ENCODE measurements at regions not wholly inside any gene's neighbourhood (a gene's known extent, or its start where the extent isn't known, plus 50 kb on each side); places are given as distances from the start of the nearest gene placed in this dataset.

DNA sequence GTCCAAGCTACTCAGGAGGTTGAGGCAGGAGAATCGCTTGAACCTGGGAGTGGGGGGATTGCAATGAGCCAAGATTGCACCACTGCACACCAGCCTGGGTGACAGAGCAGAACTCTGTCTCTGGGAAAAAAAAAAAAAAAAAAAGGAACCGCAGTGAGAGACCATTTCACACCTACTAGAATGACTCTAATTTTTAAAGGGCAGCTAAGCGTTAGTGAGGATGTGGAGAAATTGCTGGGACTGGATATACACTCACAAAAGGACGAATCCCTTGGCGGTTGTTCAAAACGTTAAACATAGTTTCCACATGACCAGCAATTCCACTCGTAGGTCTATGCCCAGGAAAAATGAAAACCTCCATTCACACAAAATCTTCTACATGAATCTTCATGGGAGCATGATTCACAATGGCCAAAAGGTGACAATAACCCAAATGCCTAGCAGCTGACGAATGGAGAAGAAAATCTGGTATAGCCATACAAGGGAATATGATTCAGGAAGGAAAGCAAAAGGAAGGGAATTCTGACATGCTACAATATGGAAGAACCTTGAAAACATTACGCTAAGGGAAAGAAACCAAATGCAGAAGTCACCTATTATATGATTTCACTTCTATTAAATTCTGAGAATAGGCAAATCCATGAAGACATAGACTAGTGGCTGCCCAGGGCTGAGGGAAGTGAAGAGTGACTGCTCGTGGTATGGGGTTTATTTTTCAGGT, 127.0 kb downstream of the CHSY1 start:
- 94 to 100% methylated on average over 3 to 5 of the region's 10 CpGs for WGBS, 2 experiments (ENCODE audit: insufficient coverage in 2 of 2)
- no peaks in the 10 kb centered on the region for H3K36me3 ChIP-seq (ENCODE audit: control insufficient read depth, insufficient read depth, low read length)
- H3K27ac ChIP-seq (ENCODE audit: low read depth, low read length, severe bottlenecking) = no peak overlapping the region
- peaks cover 12% of the 10 kb centered on the region for H3K9me3 ChIP-seq (ENCODE audit: control insufficient read depth, low read length)
- H3K4me1 ChIP-seq (ENCODE audit: control insufficient read depth, insufficient read depth, low read length, poor library complexity, severe bottlenecking) = peaks cover 18% of the 10 kb centered on the region
- H3K4me3 ChIP-seq (ENCODE audit: extremely low read depth, insufficient read depth, low read length, poor library complexity, severe bottlenecking) = no peak overlapping the region

DNA sequence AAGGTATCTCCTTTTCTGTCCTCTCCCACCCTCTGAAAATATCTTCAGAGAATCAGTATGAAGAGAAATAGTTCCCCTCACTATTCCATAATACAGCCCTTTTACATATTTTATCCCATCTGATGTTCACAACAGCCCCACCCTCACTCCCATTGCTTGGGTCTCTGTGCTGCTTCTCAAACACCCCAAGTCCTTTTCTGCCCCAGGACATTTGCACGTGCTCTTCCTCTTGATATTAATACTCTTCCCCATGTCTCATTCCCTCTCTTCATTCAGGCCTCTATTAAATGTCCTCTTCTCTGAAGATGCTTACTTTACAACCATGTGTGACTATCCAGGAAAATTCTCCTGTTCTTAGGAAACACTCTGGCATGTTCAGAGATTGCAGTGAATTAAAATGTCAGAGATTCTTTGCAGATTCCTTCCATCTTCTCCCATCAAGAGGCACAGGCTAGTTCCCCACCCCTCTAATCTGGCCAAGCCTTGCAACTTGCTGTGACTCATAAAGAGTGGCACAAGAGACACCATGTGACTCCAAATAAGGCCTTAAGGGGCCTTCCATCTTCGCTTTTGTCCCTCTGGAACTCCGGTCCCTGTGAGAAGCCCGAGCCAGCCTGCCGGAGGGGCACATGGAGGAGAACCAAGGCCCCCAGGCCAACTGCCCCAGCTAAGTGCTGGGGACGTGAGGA, 128.5 kb downstream of the CHSY1 start:
- Histone ChIP-seq H3K9me3 (ENCODE audit: control insufficient read depth, low read length) (peaks cover 12% of the 10 kb centered on the region), H3K4me1 (ENCODE audit: control insufficient read depth, insufficient read depth, low read length, poor library complexity, severe bottlenecking) (peaks cover 18% of the 10 kb centered on the region), H3K4me3 (ENCODE audit: extremely low read depth, insufficient read depth, low read length, poor library complexity, severe bottlenecking) (no peak overlapping the region), H3K36me3 (ENCODE audit: control insufficient read depth, insufficient read depth, low read length) (no peaks in the 10 kb centered on the region), H3K27ac (ENCODE audit: low read depth, low read length, severe bottlenecking) (no peak overlapping the region)
- WGBS, 2 experiments (ENCODE audit: insufficient coverage in 2 of 2) = 89 to 91% methylated on average over 6 of the region's 6 CpGs

DNA sequence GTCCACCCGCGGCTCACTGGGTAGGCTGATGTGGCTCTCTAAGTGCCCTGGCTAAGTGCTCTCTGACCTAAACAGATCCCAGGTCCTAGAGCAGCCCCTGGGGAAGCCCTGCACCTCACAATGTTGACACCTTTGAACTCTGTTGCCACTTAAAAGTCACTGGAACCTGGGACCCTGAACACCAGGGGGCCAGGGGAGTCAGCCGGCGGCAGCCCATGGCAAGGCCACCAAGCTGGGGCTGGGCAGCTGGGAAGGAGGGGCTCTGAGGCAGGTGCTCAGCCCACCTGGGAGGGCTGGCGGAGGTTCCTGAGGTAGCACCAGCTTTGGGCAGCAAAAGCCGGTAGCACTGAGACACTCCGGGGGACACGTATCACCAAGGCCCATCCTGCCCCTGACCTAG, 129.0 kb downstream of the CHSY1 start:
- peaks cover 11% of the 10 kb centered on the region for H3K9me3 ChIP-seq (ENCODE audit: control insufficient read depth, low read length)
- H3K27ac ChIP-seq (ENCODE audit: low read depth, low read length, severe bottlenecking) = no peak overlapping the region
- peaks cover 18% of the 10 kb centered on the region for H3K4me1 ChIP-seq (ENCODE audit: control insufficient read depth, insufficient read depth, low read length, poor library complexity, severe bottlenecking)
- no peak overlapping the region for H3K4me3 ChIP-seq (ENCODE audit: extremely low read depth, insufficient read depth, low read length, poor library complexity, severe bottlenecking)
- no peaks in the 10 kb centered on the region for H3K36me3 ChIP-seq (ENCODE audit: control insufficient read depth, insufficient read depth, low read length)
- WGBS, 2 experiments (ENCODE audit: insufficient coverage in 2 of 2) = 94 to 98% methylated on average over 6 to 8 of the region's 8 CpGs

DNA sequence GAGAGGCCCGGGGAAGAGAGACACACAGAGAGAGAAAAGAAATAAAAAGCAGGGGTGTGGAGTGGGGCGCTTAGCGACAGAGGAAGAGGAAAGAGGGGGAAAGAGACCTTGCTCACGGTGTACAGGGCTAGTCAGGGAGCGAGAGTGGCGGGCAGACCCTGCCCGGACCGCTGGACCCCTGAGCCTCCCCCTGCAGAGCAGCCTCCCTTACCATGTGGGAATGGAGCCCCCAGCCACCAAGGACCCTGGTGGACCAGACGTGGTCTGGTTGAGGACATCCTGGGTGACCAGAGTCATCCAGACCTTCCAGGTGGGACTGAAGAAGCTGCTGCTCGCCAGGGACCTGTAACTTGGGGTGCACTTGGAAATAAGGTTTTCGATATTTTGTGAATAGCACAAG, 129.6 kb downstream of the CHSY1 start:
- Histone ChIP-seq H3K4me3 (ENCODE audit: extremely low read depth, insufficient read depth, low read length, poor library complexity, severe bottlenecking) (no peak overlapping the region), H3K4me1 (ENCODE audit: control insufficient read depth, insufficient read depth, low read length, poor library complexity, severe bottlenecking) (peaks cover 16% of the 10 kb centered on the region), H3K27ac (ENCODE audit: low read depth, low read length, severe bottlenecking) (no peak overlapping the region), H3K9me3 (ENCODE audit: control insufficient read depth, low read length) (peaks cover 5% of the 10 kb centered on the region), H3K36me3 (ENCODE audit: control insufficient read depth, insufficient read depth, low read length) (no peaks in the 10 kb centered on the region)
- WGBS, 2 experiments (ENCODE audit: insufficient coverage in 2 of 2) = 96 to 97% methylated on average over 7 of the region's 11 CpGs

DNA sequence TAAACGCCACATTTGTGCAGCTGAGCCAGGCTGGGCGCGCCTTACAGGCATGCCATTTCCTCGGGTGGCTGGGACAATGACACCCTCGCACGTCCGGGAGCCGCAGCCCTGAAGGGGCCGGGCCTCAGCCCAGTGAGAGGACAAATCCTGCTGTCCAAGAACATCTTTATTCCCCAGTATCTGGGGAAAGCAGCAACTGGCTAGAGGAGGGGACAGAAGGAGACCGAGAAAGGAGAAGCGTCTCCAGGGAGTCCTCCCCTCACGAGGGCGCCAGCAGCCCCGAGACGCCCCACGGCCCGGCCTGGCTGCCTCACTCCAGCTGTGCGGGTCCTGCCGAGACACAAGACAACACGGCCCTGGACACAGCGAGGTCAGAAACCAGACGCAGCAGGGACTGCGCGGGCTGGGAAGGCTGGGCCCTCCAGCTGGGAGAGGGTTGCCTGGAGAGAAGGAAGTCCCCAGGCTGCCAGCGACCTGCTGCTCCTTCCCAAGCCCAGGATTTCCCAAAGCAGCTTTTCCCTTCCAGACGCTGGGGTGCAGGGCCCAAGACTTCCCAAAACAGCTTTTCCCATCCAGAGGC, 130.2 kb downstream of the CHSY1 start:
- Histone ChIP-seq H3K4me3 (ENCODE audit: extremely low read depth, insufficient read depth, low read length, poor library complexity, severe bottlenecking) (no peak overlapping the region), H3K9me3 (ENCODE audit: control insufficient read depth, low read length) (peaks cover 4% of the 10 kb centered on the region), H3K4me1 (ENCODE audit: control insufficient read depth, insufficient read depth, low read length, poor library complexity, severe bottlenecking) (peaks cover 12% of the 10 kb centered on the region), H3K36me3 (ENCODE audit: control insufficient read depth, insufficient read depth, low read length) (no peaks in the 10 kb centered on the region), H3K27ac (ENCODE audit: low read depth, low read length, severe bottlenecking) (peak overlapping the region; percentile 53)
- WGBS, 2 experiments (ENCODE audit: insufficient coverage in 2 of 2) = 52 to 60% methylated on average over 22 to 25 of the region's 26 CpGs

DNA sequence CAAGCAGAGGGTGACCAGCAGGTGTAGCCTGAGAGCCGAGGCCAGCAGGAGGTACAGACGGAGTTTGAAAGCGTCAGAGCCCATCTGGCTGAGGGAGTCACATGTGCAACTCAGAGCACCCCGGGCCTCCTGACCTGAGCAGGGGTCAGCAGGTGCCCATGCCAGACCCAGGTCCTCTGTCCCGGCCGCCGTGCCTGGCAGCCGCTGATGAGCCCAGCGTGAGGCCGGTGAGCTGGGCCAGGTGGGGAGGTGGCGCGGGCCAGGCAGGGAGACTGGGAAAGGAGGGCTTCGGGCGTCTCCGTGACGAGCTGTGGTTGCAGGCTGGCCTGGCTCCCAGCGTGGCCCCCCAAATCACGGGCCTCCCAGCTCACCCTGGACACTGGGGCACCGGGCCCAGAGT, 130.9 kb downstream of the CHSY1 start:
- H3K4me3 ChIP-seq (ENCODE audit: extremely low read depth, insufficient read depth, low read length, poor library complexity, severe bottlenecking) = no peak overlapping the region
- WGBS, 2 experiments (ENCODE audit: insufficient coverage in 2 of 2) = 95 to 98% methylated on average over 15 to 19 of the region's 19 CpGs
- no peak overlapping the region for H3K27ac ChIP-seq (ENCODE audit: low read depth, low read length, severe bottlenecking)
- peaks cover 15% of the 10 kb centered on the region for H3K4me1 ChIP-seq (ENCODE audit: control insufficient read depth, insufficient read depth, low read length, poor library complexity, severe bottlenecking)
- no peaks in the 10 kb centered on the region for H3K36me3 ChIP-seq (ENCODE audit: control insufficient read depth, insufficient read depth, low read length)
- H3K9me3 ChIP-seq (ENCODE audit: control insufficient read depth, low read length) = peaks cover 4% of the 10 kb centered on the region

DNA sequence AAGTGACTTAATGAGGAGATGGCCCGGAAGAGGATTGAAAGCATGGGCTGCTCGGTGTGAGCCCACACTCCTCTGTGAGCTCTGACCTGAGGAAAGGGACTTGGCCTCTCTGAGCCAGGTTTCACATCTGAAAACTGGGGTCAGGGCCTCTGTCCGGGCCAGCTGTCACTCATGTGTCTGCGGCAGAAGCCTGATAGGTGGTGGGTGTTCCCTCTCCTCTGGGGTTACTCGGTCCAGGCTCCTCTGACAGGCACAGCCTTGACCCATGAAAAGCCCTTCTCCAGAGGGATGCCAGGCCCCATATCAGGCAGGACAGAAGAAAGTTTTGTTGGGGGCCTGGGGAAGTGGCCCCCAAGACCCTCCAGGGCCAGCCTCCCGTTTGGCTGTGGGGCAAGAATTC, 131.4 kb downstream of the CHSY1 start:
- WGBS, 2 experiments (ENCODE audit: insufficient coverage in 2 of 2) = 88 to 89% methylated on average over 5 of the region's 6 CpGs
- Histone ChIP-seq H3K4me1 (ENCODE audit: control insufficient read depth, insufficient read depth, low read length, poor library complexity, severe bottlenecking) (peaks cover 19% of the 10 kb centered on the region), H3K36me3 (ENCODE audit: control insufficient read depth, insufficient read depth, low read length) (no peaks in the 10 kb centered on the region), H3K27ac (ENCODE audit: low read depth, low read length, severe bottlenecking) (no peak overlapping the region), H3K4me3 (ENCODE audit: extremely low read depth, insufficient read depth, low read length, poor library complexity, severe bottlenecking) (no peak overlapping the region), H3K9me3 (ENCODE audit: control insufficient read depth, low read length) (peaks cover 4% of the 10 kb centered on the region)
